ENCODE measurements at regions not wholly inside any gene's neighbourhood (a gene's known extent, or its start where the extent isn't known, plus 50 kb on each side); places are given as distances from the start of the nearest gene placed in this dataset.

GRCh38 chr9:28121366-28121765 lies 548.1 kb upstream of the C9orf72 start (continued):
- TF ChIP-seq ZNF639 (CRISPR knock-in tag; conservative IDR thresholded peaks at IDR 0.05 in 1 of 2, IDR thresholded peaks at IDR 0.05 in 1 of 2) (no peak), JUN (IDR thresholded peaks at IDR 0.05; ENCODE audit: borderline replicate concordance, low read depth, low read length) (no peak), JUN (CRISPR knock-in tag; IDR thresholded peaks at IDR 0.05; ENCODE audit: borderline replicate concordance) (no peak), PTBP1 (IDR thresholded peaks at IDR 0.05; ENCODE audit: low read depth, low read length) (no peak), ZSCAN29 (IDR thresholded peaks at IDR 0.05) (no peak)

- no peak for FAIRE-seq
These were observed 551.6 kb upstream of the C9orf72 start for GRCh38 chr9:28124917-28125316.

More at GRCh38 chr9:28124917-28125316, 551.6 kb upstream of the C9orf72 start:
- no peak overlapping the region for H3K9ac ChIP-seq (ENCODE audit: insufficient read depth in 1 of 2, low read depth in 2 of 2, low read length in 2 of 2)
- H3K4me3 ChIP-seq: no peak overlapping the region
- no peak for TF ChIP-seq ARHGAP35 (IDR thresholded peaks at IDR 0.05; ENCODE audit: partially characterized antibody)
- TF ChIP-seq ZEB2 (IDR thresholded peaks at IDR 0.05): no peak
- no peak for TF ChIP-seq THAP7 (CRISPR knock-in tag; IDR thresholded peaks at IDR 0.05)
- no peak for TF ChIP-seq ZNF408 (CRISPR knock-in tag; IDR thresholded peaks at IDR 0.05; ENCODE audit: low read depth)
- no peak for TF ChIP-seq NFATC3 (IDR thresholded peaks at IDR 0.05)
- no peak for TF ChIP-seq XRCC4 (IDR thresholded peaks at IDR 0.05; ENCODE audit: extremely low read depth, insufficient read depth, insufficient read length)
- TF ChIP-seq MAX (CRISPR knock-in tag; IDR thresholded peaks at IDR 0.05): no peak
- no peak for TF ChIP-seq ZNF79 (CRISPR knock-in tag; IDR thresholded peaks at IDR 0.05; ENCODE audit: low read depth)
- no peak for TF ChIP-seq SP2 (IDR thresholded peaks at IDR 0.05; ENCODE audit: extremely low read depth, low read depth, low read length, poor library complexity, severe bottlenecking)
- no peak for TF ChIP-seq NR1H2 (CRISPR knock-in tag; IDR thresholded peaks at IDR 0.05)
- TF ChIP-seq HIVEP1 (CRISPR knock-in tag; IDR thresholded peaks at IDR 0.05): no peak
- TF ChIP-seq ZNF583 (CRISPR knock-in tag; IDR thresholded peaks at IDR 0.05): no peak
- no peak for TF ChIP-seq KDM1A (IDR thresholded peaks at IDR 0.05)
- TF ChIP-seq ZBTB7A (IDR thresholded peaks at IDR 0.05; ENCODE audit: borderline replicate concordance, control insufficient read depth, low read depth, low read length): no peak
- TF ChIP-seq ZBTB12 (CRISPR knock-in tag; IDR thresholded peaks at IDR 0.05): no peak
- no peak overlapping the region for H3K4me2 ChIP-seq (ENCODE audit: insufficient read depth, low read length)
- in situ Hi-C loops (cut with MboI) (no loop called here), intact Hi-C loops (cut with micrococcal nuclease) (no loop called here)
- H2AFZ ChIP-seq (ENCODE audit: low read depth, low read length): no peak overlapping the region
- H4K20me1 ChIP-seq (replicated peaks; ENCODE audit: control insufficient read depth, insufficient read depth, low read length): no peaks in the 10 kb centered on the region
- DNase-seq (ENCODE audit: extremely low read depth in 1 of 4, low spot score in 3 of 4): no peak
- ATAC-seq: no peak
- H3K79me2 ChIP-seq (ENCODE audit: control insufficient read depth, insufficient read depth, low read length): no peaks in the 10 kb centered on the region
- no peaks in the 10 kb centered on the region for H3K9me1 ChIP-seq (ENCODE audit: control insufficient read depth, insufficient read depth, low read length)
- ChIA-PET CTCF (ENCODE audit: low intra/inter-chr PET ratio) (no interaction called here), POLR2A (no interaction called here)
- H3K27me3 ChIP-seq (ENCODE audit: control insufficient read depth in 2 of 2, insufficient read depth in 2 of 2, low read length in 2 of 2): no peaks in the 10 kb centered on the region
- H3K27ac ChIP-seq (ENCODE audit: extremely low read depth, low read depth, low read length): no peak overlapping the region
- no peaks in the 10 kb centered on the region for H3K9me3 ChIP-seq (replicated peaks; ENCODE audit: control insufficient read depth, insufficient read depth, low read depth, low read length)
- no peaks in the 10 kb centered on the region for H3K4me1 ChIP-seq (replicated peaks in 1 of 2; ENCODE audit: control insufficient read depth in 2 of 2, insufficient read depth in 2 of 2, low read length in 2 of 2)
- no TSS peak for BruUV-seq (replicated peaks)
- H3K36me3 ChIP-seq (ENCODE audit: control insufficient read depth, insufficient read depth, low read length): no peaks in the 10 kb centered on the region

Measured in K562 (cell line).